HG03095 (cell line): ENCODE measurements at regions not wholly inside any gene's neighbourhood (a gene's known extent, or its start where the extent isn't known, plus 50 kb on each side); places are given as distances from the start of the nearest gene placed in this dataset.
"Not testable (repeated sequence)": the region's sequence is repeated elsewhere in the genome, so short reads cannot be mapped to it uniquely, and the experiment has no call there.

Experiments
- ATAC-seq: cut with Tn5 transposase; IDR thresholded peaks from one replicate; pipeline ENCODE4 v1.9.1; 2021; ENCODE audit warnings: moderate library complexity; ENCODE audit not compliant: unreplicated experiment

- no peak for ATAC-seq
These were observed 159.8 kb upstream of the TSC22D2 start for GRCh38 chr3:150248116-150248887.

- ATAC-seq, result no peak
These were observed 160.7 kb upstream of the TSC22D2 start for GRCh38 chr3:150247441-150247840.

GRCh38 chr3:150243466-150243865, 164.6 kb upstream of the TSC22D2 start:
- ATAC-seq, result no peak

- ATAC-seq, result no peak
These were observed 165.7 kb upstream of the TSC22D2 start for GRCh38 chr3:150242220-150242936.

- ATAC-seq, result no peak
These were observed 167.2 kb upstream of the TSC22D2 start for GRCh38 chr3:150240891-150241290.

GRCh38 chr3:150239766-150240165, 168.3 kb upstream of the TSC22D2 start:
- no peak for ATAC-seq

GRCh38 chr3:150238995-150239619, 169.0 kb upstream of the TSC22D2 start:
- ATAC-seq, result no peak

GRCh38 chr3:150238048-150238802, 169.9 kb upstream of the TSC22D2 start:
- no peak for ATAC-seq

- no peak for ATAC-seq
These were observed 170.6 kb upstream of the TSC22D2 start for GRCh38 chr3:150237490-150237889.

- no peak for ATAC-seq
These were observed 171.6 kb upstream of the TSC22D2 start for GRCh38 chr3:150236316-150237082.

- ATAC-seq, result no peak
These were observed 172.3 kb upstream of the TSC22D2 start for GRCh38 chr3:150235799-150236198.

- ATAC-seq, result no peak
These were observed 175.1 kb upstream of the TSC22D2 start for GRCh38 chr3:150232992-150233451.

GRCh38 chr3:150230037-150230436, 178.1 kb upstream of the TSC22D2 start:
- ATAC-seq, result no peak

GRCh38 chr3:150228626-150229025, 179.5 kb upstream of the TSC22D2 start:
- not testable (repeated sequence) for ATAC-seq

GRCh38 chr3:150227839-150228238, 180.3 kb upstream of the TSC22D2 start:
- no peak for ATAC-seq

GRCh38 chr3:150225986-150226385, 182.1 kb upstream of the TSC22D2 start:
- no peak for ATAC-seq

- ATAC-seq, result no peak
These were observed 184.5 kb upstream of the TSC22D2 start for GRCh38 chr3:150223558-150223957.

GRCh38 chr3:150222691-150223489, 185.2 kb upstream of the TSC22D2 start:
- no peak for ATAC-seq

GRCh38 chr3:150221904-150222523, 186.1 kb upstream of the TSC22D2 start:
- ATAC-seq, result no peak
